GM21529 (cell line): ENCODE measurements at regions not wholly inside any gene's neighbourhood (a gene's known extent, or its start where the extent isn't known, plus 50 kb on each side); places are given as distances from the start of the nearest gene placed in this dataset.

Experiments used
- ATAC-seq: cut with Tn5 transposase; IDR thresholded peaks from one replicate; pipeline ENCODE4 v1.9.1; 2021; ENCODE audit not compliant: unreplicated experiment

DNA sequence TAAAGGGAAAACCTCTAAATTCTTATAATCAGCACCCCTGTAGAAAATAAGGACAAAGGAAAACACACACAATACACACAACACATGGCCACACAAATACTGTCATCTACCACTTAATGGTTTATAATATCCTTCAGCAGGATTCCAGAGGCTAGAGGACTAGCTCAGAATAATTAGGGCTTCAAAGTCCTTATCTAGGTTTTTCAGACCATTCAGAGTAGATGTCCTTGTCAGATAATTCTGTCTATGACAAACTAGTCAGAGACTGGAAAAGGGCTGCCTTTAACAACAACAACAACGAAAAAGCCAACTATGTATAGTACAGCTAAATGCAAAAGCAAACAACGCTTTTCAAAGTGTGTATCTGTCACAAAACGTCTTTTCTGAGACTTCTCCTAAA lies 456.5 kb upstream of the CNTN5 start:
- ATAC-seq: no peak

DNA sequence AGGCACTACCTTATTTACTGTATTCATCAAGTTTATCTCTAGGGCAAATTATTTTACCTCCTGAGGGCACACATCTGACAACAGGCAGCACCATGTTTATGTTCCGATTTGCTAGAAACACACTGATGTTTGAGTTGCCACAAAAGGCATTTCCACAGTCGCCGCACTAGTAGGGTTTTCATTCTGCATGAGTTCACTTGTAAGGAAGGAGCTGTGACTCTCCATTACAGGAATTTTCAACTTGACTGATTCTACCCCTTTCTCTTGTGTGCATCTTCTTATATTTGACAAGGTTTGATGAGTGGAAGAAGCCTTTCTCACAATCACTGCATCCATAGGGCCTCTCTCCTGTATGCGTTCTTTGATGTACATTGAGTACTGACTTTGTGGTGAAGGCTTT lies 455.9 kb upstream of the CNTN5 start:
- ATAC-seq: no peak

DNA sequence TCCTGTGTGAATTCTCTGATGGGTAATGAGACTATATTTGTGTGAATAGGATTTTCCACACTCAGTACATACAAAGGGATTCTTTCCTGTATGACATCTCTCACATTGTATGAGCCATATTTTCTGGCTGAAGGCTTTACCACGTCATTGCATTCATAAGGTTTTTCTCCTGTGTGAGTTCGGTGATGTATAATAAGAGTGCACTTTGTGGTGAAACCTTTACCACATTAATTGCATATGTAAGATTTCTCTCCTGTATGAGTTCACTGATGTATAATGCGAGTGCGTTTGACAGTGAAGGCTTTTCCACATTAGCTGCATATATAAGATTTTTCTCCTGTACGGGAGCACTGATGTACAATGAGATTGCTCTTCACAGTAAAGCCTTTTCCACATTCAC lies 455.4 kb upstream of the CNTN5 start:
- no peak for ATAC-seq

DNA sequence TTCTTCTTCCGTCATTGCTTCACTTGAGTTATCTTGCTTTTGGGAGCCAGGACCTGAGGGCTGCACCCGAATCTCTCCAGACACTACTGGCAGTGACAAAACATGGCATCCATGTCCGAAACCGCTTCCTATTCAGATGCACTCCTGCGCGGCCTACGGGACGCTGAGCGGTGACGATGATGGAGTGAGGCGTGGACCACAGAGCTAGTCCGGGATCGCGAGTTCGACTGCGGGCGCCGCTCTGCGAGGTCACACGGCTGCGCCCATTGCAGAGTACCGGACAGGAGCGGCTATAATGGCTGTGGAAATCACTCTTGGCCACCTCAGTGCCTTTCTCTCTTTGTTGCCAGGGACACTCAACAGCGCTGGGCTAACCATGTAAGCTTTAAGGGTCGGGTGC lies 453.8 kb upstream of the CNTN5 start:
- no peak for ATAC-seq

DNA sequence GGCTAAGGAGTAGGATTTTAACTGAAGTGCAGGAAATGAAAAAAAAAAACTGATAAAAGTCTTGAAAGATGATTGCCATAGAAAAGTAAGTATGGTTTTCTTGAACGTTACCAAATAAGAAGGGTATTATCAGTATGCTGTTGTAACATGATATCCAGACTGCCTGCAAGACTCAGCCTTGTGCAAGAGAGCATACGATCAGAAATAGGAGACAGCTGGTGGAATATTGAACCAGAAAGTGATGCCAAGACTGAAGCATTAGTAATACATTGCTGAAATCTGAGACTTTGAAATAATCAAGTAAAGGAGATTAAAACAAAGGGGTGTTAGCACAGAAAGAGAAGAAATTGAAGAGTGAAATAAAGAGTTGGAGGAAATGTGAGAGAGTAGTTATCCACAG lies 452.7 kb upstream of the CNTN5 start:
- no peak for ATAC-seq

GRCh38 chr11:98572941-98573340 lies 447.8 kb upstream of the CNTN5 start:
- ATAC-seq: no peak

DNA sequence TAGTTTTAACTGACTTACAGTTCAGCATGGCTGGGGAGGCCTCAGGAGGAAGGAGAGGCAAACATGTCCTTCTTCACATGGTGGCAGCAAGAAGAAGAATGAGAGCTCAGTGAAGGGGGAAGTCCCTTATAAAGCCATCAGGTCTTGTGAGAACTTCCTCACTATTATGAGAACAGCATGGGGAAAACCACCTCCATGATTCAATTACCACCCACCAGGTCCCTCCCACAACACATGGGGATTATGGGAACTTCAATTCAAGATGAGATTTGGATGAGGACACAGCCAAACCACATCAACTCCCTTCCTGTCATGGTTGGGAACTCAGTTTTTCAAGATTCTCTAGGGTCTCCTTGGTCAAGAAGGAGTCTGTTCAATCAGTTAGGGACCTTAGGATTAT lies 432.9 kb upstream of the CNTN5 start:
- no peak for ATAC-seq

DNA sequence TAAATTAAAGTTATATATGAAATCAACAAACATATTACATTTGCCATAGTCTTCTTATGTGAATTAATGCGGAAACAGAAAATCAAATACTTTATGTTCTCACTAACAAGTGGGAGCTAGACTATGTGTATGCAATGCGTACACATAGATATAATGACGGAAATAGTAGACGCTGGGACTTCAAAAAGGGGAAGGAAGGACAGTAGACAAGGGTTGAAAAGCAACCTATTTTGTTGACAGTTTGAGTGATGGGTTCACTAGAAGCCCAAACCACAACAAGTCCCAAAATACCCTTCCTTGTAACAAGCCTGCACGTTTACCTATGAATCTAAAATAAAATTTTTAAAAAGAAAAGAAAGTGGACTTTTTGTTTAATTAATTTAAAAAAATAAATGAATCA lies 430.8 kb upstream of the CNTN5 start:
- ATAC-seq: no peak

GRCh38 chr11:98600103-98600502 lies 420.6 kb upstream of the CNTN5 start:
- no peak for ATAC-seq

DNA sequence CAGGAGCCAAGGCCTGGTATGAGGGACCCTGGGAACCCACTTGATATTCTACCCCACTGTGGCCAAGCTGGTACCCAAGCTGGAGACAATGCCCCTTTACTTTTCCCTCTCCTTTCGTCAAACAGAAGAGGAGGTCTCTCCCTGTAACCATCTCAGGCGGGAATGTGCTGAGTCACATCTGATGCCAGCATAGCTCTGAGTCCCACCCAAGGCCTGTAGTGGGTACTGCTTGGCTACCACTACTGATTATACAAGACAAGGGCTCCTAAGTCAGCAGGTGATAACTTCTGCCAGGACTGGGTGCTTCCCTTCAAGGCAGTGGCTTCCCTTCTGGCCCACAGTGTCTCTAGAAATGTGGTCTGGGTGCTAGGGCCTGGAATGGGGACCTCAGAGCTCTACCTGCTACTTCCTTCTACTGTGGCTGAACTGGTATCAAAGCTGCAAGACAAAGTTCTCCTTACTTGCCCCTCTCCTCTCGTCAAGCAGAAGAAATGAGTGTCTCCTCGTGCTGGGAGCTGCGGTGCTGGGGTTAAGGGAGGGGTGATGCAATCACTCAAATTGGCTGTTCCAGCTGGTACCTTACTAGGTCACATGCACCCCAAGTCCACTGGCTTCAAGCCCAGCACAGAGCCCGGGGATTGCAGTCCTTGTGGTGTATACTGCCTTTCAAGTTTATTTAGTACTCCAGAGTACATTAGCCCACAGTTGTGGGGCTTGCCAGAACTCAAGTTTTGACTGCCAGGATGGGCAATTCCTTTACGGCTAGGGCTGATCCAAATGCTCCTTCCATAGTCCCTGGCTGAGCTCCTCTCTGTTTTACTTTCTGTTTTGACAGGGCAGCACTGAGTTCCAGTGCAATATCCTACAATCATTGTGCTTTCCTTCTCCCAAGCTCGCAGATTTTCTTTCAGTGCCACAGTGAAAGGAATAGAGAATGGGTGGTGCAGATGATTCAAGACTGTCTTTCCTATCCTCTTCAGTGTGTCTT lies 419.7 kb upstream of the CNTN5 start:
- ATAC-seq: no peak

DNA sequence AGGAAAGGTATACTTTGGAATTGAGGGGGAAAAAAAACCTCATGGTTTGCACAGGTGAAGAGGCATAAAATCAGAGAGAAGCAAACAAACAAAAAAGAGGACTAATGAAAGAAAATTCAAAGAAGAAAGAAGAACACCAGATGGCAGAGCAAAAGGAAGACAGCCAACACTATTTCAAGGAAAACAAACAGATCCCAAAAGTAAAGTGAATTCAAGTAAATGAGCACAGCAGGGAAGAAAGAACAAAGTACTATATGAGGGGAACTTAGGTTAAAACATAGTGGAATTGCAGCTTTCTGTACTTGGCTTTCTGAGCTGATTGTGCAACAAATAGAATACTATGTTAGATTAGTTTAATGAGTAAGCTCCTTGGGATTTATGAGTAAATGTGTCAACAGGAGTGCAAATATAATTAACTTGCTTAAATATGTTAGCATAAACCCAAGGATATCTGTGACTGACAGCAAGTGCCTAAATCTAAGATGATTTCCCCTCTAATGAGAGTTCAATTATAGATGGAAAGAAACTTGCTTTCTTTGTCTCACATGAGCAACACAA lies 404.6 kb upstream of the CNTN5 start:
- no peak for ATAC-seq

- no peak for ATAC-seq
These were observed 399.0 kb upstream of the CNTN5 start for GRCh38 chr11:98621767-98622166.

DNA sequence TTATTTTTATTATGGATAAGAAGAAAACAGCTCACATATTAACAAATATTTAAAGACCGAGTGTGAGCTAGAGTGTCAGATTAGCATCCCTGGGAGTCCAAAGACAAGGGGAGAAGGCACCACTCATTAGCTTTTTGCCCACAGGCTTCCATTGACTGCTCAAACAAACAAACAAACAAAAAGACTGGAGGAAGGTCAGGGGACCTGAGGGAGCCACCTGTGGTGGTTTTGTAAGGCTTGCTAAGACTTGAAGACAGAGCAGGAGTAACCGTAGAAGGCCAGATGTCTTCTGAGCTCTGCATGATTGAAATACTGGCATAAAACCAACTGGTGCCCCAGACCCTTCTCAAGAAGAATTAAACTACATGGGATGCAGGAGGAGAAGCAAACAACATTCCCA lies 395.2 kb upstream of the CNTN5 start:
- no peak for ATAC-seq

DNA sequence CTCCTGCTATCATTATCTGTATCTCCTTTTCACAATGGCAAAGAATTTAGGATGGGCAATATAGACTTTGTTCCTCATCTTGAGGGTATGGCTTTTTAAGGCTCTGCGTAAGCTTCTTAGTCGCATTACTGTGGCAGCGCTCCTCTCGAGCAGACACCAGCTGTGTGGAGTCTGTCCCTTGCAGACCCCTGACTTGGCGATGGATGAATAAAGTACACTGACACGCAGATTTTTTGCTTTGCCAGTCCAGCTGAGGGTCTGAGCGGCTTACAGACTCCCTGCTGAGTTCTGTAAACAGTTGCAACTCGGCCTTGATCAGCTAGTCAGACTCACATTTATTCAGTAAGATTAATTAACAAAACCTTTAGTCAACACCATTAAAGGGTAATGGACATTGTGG lies 390.0 kb upstream of the CNTN5 start:
- ATAC-seq: no peak

GRCh38 chr11:98657711-98658110 lies 363.0 kb upstream of the CNTN5 start:
- no peak for ATAC-seq

- no peak for ATAC-seq
These were observed 361.3 kb upstream of the CNTN5 start for GRCh38 chr11:98659431-98659830.

DNA sequence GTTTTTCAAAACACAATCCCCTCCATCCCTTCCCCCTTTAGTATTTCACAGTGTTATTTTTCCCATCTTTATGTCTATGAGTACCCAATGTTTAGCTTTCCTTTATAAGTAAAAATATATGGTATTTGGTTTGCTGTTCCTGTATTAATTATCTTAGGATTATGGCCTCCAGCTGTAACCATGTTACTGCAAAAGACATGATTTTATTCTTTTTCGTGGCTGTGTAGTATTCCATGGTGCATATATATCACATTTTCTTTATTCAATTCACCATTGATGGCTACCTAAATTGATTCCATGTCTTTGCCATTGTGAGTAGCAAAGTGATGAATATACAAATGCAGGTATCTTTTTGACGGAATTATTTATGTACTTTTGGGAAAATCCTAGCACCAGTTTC lies 346.4 kb upstream of the CNTN5 start:
- no peak for ATAC-seq

- no peak for ATAC-seq
These were observed 341.1 kb upstream of the CNTN5 start for GRCh38 chr11:98679673-98680072.

GRCh38 chr11:98701541-98701940 lies 319.2 kb upstream of the CNTN5 start:
- ATAC-seq: no peak

- no peak for ATAC-seq
These were observed 316.8 kb upstream of the CNTN5 start for GRCh38 chr11:98703779-98704556.

DNA sequence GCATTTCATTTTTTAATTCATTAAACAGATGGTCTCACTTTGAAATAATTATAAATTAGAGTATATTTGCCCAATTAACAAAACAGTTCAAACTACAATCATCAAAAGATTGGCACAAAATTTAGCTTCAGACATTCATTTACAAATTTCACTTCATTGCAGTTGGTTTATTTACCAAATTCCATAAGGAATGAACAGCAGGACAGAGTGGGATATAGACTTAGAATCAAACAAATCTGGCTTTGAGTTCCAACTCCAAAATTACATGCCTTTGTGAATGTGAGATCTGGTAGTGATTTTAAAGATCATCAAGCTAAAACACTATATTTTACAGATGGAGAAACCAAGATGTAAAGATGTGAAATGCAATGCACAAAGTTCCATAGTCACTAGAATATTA lies 310.7 kb upstream of the CNTN5 start:
- no peak for ATAC-seq

- no peak for ATAC-seq
These were observed 309.8 kb upstream of the CNTN5 start for GRCh38 chr11:98710986-98711385.
